ENCODE measurements at regions not wholly inside any gene's neighbourhood (a gene's known extent, or its start where the extent isn't known, plus 50 kb on each side); places are given as distances from the start of the nearest gene placed in this dataset.

GRCh38 chr1:165052431-165052830 lies 304.1 kb downstream of the LMX1A start:
- CTCF ChIA-PET: interaction anchor here (0.5 to 1.2 kb wide), 2 partner anchors 8 to 42 kb away, joined by 3 read pairs; no protein-coding TSS in a partner anchor

More at GRCh38 chr1:165052431-165052830, 304.1 kb downstream of the LMX1A start:
- no peaks in the 10 kb centered on the region for H3K27me3 ChIP-seq (ENCODE audit: control insufficient read depth in 2 of 2, insufficient read depth in 2 of 2, low read length in 2 of 2)
- H3K4me1 ChIP-seq (ENCODE audit: control insufficient read depth, extremely low read depth, insufficient read depth, low read length): no peaks in the 10 kb centered on the region
- H3K79me2 ChIP-seq (ENCODE audit: control insufficient read depth, insufficient read depth, low read length): no peaks in the 10 kb centered on the region
- H3K4me3 ChIP-seq (replicated peaks in 1 of 3; ENCODE audit: insufficient read depth in 1 of 3, low read depth in 1 of 3, low read length in 3 of 3): no peak overlapping the region
- no peak for DNase-seq (ENCODE audit: low read depth, low spot score)
- POLR2A ChIA-PET: no interaction called here
- no peak for TF ChIP-seq JUN (IDR thresholded peaks at IDR 0.05; ENCODE audit: borderline replicate concordance, insufficient read depth, insufficient read length, low read depth)
- TF ChIP-seq POLR2A (IDR thresholded peaks at IDR 0.05; ENCODE audit: low read depth, low read length): no peak
- no peak for TF ChIP-seq MYC (IDR thresholded peaks at IDR 0.05; ENCODE audit: low read depth, low read length)
- no peak for TF ChIP-seq FOS (IDR thresholded peaks at IDR 0.05; ENCODE audit: borderline replicate concordance, insufficient read depth, low read length)
- TF ChIP-seq EZH2 (IDR thresholded peaks at IDR 0.05; ENCODE audit: borderline replicate concordance, low read depth, low read length, severe bottlenecking): no peak
- TF ChIP-seq GATA2 (IDR thresholded peaks at IDR 0.05; ENCODE audit: insufficient read depth, insufficient read length, low read depth, low read length): no peak
- TF ChIP-seq MAX (IDR thresholded peaks at IDR 0.05; ENCODE audit: insufficient read depth, insufficient read length): no peak
- no peak for TF ChIP-seq CTCF (IDR thresholded peaks at IDR 0.05; ENCODE audit: extremely low read depth in 1 of 2, insufficient read depth in 1 of 2, low read depth in 1 of 2, low read length in 2 of 2)
- TF ChIP-seq POLR2AphosphoS5 (IDR thresholded peaks at IDR 0.05; ENCODE audit: insufficient read depth, low read depth, low read length): no peak
- no peak overlapping the region for H3K4me2 ChIP-seq (ENCODE audit: insufficient read depth, low read length)
- no peaks in the 10 kb centered on the region for H4K20me1 ChIP-seq (replicated peaks; ENCODE audit: control insufficient read depth, extremely low read depth, insufficient read depth, low read length)
- H3K27ac ChIP-seq (ENCODE audit: insufficient read depth, low read depth, low read length): no peak overlapping the region
- no peaks in the 10 kb centered on the region for H3K36me3 ChIP-seq (ENCODE audit: control insufficient read depth in 2 of 2, extremely low read depth in 1 of 2, insufficient read depth in 2 of 2, low read length in 2 of 2)
- dilution Hi-C loops (cut with MboI; ENCODE audit: extremely low pct_ligation_motif_present, low sequenced_read_pairs): no loop called here
- H3K9me1 ChIP-seq (replicated peaks; ENCODE audit: control insufficient read depth, extremely low read depth, insufficient read depth, low read length): no peaks in the 10 kb centered on the region
- intact Hi-C loops (cut with micrococcal nuclease): no loop called here
- H3K9ac ChIP-seq (replicated peaks; ENCODE audit: extremely low read depth, insufficient read depth, low read length): no peak overlapping the region
- H3K9me3 ChIP-seq (replicated peaks; ENCODE audit: control insufficient read depth, insufficient read depth, low read length): no peaks in the 10 kb centered on the region
- no peak for FAIRE-seq
- no peak overlapping the region for H2AFZ ChIP-seq (ENCODE audit: low read depth, low read length)
- BruUV-seq (replicated peaks): no TSS peak

Data from endothelial cell of umbilical vein (primary cell).